HTR-8/SVneo (cell line): ENCODE measurements at regions not wholly inside any gene's neighbourhood (a gene's known extent, or its start where the extent isn't known, plus 50 kb on each side); places are given as distances from the start of the nearest gene placed in this dataset.

Source experiments
- DNase-seq: peaks from one replicate; pipeline ENCODE4 v3.0.0; 2011; ENCODE audit warnings: low spot score, mixed read lengths; ENCODE audit not compliant: insufficient read length
- FAIRE-seq: peaks from 2 replicates; lab custom pipeline; 2011; peaks lifted over from hg19 to GRCh38; lab: Jason Lieb, UNC

- DNase-seq (no peak), FAIRE-seq (no peak)
Observed at GRCh38 chr13:33606692-33607091, 211.3 kb upstream of the RFC3 start.

- FAIRE-seq (no peak), DNase-seq (no peak)
Observed at GRCh38 chr13:33610438-33611120, 207.4 kb upstream of the RFC3 start.

DNA sequence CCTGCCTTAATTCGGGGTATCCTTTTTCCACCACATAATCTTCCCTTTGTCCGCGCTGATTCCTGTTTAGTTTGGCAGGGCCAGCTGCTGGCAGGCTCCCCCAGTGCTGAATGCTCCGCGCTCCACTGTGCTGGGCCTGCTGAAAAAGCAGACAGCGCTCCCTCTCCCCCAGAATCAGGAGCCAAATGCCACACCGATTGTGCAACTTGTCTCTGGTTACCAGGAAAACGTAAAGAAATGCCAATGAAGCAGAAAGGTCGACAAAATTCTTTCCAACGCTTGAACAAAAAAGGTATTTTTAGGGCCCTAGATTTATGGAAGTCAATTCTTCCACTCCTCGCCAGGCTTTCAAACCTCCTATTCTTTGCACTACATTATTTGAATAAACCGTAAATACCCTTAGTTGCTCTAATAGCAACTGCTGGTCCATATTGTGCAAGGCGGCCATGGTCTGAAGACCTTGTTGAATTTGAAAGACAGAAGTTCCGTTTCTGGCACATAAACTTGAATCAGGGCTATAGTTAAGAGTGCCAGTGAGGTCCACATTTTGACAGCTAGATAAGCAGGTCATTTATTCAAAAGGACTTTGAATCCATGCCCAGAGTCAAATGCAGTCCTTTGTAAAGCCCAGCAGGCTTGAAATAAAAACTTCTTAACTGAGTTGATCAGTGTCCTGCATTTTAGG lies 206.7 kb upstream of the RFC3 start:
- FAIRE-seq (no peak), DNase-seq (no peak)

DNA sequence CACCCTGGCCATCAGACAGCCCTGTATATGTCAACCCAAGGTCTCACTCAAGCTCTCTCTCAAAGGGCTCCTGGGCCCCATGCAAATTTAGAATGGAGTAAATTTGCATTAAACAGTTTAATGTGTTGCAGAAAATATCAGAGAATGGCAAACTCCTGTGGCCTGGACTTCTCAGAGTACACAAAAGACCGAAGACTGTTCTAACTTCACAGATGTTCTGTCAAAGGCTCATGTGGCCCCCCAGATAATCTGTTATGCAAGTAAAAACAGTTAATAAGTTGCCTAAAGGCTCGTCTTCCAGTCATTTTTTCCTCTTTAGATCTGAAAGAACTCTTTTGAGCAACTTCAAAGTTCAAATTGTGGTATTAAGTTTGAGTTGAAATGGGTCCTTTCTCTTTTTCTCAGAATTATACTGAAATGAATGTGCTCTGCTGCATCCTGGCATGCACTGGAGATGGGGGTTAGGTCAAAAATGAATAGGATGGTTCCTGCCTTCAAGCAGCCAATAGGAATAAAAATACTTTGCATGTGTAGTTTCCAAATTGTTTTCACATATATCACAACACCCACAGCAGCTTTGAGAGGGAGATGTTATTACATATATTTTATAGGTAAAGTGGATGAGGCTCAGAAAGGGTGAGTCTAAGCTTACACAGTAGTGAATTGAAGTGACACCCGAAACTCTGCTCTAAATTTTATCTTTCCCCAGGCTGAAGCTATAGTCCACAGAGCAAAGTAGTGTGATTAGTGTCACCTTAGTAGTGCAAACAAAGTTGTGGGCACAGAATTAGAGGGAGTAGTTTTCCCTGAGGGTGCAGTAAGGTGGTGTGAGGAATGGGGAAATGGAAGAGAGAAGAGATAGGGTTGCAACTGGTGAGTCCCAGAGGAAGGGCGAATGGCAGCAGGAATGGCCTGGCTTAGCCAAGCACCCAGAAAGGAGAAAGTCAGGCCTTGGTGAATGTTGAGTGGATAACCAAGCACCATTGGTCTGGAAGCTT lies 205.0 kb upstream of the RFC3 start:
- no peak for FAIRE-seq
- DNase-seq: no peak

- FAIRE-seq (no peak), DNase-seq (no peak)
Observed at GRCh38 chr13:33615436-33615835, 202.5 kb upstream of the RFC3 start.

DNA sequence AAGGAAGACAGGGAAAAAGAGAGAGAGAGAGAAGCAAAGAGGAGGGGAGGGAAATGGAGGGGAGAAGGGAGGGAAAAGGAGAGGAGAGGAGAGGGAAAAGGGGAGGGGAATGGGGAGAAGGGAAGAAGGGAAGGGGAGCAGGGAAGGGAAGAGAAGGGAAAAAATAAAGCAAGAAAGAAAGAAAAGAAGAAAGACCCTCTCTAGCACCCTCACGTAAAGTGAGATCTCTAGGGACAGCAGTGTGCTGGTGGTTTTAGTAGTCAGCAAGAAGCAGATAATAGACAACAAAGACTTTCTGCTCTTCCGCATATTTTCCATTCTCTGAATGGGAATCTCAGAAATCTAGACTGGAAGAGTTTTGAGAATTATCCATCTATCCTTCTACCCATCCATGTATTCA lies 201.8 kb upstream of the RFC3 start:
- FAIRE-seq (no peak), DNase-seq (no peak)

GRCh38 chr13:33617055-33617454 lies 200.9 kb upstream of the RFC3 start:
- FAIRE-seq (no peak), DNase-seq (no peak)

DNA sequence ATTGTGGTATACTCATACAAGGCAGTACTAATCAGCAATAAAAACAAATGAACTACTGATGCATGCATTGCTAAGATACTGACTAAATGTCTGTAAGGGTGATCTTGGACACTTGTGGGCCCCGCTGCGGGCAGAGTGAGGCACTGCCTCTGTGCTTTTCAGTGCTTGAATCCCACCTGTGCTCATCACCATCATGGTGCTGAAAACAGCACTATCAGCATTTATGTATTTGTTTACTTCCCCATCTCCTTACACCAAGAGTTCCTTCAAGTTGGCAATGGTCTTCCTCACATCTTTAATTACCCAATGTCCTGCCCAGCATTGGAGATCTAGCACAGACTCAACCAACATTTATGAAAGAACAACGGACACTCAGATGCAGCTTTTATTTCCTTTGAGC lies 193.7 kb upstream of the RFC3 start:
- FAIRE-seq: no peak

GRCh38 chr13:33624740-33625139 lies 193.2 kb upstream of the RFC3 start:
- DNase-seq (no peak), FAIRE-seq (no peak)

More for the DNA sequence above, 193.7 kb upstream of the RFC3 start:
- DNase-seq: no peak

- no peak for DNase-seq
- no peak for FAIRE-seq
Observed at GRCh38 chr13:33626407-33626806, 191.5 kb upstream of the RFC3 start.

GRCh38 chr13:33628662-33629061 lies 189.3 kb upstream of the RFC3 start:
- FAIRE-seq (no peak), DNase-seq (no peak)

DNA sequence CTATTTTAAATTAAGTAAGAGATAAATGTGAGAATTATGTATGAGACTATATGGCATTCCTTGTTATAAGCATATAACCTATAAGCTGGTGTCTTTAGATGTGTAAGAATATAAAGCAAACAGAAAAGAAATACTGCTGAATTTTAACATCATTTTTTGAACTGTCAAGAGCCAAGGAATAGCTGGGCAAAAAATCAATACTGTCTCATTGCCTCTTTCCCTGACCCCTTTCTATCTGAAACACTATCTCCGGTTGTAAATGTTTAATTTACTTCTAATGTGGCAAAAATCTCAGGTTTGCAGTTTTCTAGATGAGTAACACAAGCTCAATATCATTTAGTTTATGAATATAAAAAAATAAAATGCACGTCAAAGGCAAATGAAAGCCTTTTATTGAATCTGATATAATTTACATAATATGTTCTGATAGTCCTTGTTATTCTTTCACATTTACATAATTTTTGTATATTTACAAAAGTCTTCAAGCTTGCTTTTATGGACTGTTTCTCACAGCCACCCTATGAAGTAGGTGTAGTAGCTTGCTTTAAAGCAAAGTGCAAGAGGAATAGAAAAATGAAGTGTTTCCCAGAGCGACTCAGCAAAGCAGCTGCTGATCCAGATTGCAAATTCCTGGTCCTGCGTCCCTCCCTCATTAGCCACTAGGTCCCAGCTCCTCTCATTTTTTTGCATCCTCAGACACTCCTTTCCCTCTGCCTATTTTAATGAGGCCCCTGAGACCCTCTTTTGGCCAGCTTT lies 188.2 kb upstream of the RFC3 start:
- DNase-seq: no peak

DNA sequence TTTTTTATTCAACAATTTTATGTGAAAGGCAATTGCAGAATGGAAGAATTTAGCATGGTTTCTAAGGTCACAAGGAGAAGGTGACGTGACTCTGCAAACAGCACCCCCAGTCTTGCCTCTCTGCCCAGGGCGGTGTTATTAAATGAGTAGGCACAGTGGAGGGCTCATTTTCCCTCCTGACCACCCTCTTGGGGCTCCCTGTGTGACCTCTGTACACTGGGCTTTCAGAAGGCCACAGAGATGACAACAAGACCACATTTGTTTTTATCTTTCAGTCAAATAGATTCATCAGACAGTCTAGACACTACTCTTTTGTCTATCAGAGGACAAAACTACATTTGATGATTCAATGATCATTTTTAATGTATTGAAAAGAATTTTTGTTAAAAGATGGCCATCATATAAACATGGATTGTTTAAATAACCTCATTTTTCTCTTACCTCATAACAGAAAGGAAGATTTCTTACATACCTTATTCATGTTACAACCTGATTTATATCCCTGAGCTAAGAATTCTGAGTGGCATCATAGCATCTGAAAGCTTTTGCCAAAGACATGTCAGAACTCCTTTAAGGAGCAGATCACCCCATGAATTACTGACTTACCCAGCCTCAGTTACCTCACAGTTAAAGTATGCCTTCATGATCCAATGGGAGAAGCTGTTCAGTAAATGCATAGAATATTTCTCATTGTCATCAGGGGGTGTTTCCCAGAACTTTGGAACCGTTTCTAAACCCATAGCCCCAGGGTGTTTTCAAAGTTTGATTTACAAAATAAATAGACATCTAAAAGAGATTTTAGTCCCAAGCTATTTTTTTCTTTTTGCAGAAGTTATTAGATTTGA lies 184.0 kb upstream of the RFC3 start:
- FAIRE-seq: no peak
- peak; percentile 62 for DNase-seq

More for the DNA sequence above, 188.2 kb upstream of the RFC3 start:
- FAIRE-seq: no peak

DNA sequence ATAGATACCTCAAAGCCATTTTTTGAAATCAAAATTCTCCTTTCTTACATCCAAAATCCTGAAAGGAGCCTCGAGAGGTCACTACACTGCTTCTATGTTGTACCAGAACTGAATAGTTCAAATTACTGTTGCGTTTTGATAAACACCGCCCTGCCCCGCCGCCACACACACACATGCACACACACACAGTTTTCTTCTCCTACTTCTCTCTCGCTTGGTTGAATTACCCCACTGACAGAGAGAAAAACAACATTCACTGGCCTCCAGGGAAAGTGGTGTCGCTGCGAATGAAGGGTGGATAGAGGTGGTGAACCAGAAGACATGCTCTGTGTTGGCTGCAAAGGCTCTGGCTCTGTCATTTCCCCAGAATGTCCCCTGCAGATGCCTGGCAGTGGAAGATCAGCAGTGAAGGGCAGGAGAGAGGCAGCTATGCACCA lies 183.4 kb upstream of the RFC3 start:
- no peak for DNase-seq

GRCh38 chr13:33636243-33636642 lies 181.7 kb upstream of the RFC3 start:
- no peak for FAIRE-seq

More for the DNA sequence above, 183.4 kb upstream of the RFC3 start:
- no peak for FAIRE-seq

DNA sequence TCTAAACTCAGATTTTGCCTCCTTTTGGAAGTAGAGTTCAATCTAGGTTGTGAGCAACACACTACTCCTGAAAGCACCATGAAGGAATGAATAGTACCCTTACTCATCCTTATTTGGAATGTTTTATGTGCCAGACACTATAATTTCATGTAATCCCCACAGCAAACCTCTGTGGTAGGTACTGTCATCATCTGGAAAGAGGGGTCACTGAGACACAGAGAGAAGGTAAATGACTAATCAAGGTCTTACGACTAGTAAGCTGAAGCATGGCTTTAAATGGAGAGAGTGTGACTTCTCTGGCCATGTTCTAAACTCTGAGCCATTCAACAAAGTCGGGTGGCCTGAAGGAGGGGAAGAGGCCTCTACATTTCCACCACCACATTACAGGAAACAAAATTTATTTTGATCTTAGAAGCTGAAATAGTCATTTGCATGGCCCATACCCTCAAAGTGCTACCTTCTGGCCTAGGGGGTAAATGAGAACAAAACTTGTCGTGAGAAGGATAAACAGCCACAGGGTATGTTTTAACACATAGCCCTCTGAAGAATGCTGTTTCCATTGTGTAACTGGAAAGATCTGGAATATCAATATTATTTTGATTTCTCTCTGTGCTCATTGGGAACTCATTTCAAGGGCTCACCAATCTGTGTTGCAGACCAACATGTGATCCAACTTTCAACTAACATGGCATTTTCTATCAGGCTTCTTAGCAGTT lies 180.8 kb upstream of the RFC3 start:
- DNase-seq: no peak
- FAIRE-seq: no peak

More at GRCh38 chr13:33636243-33636642, 181.7 kb upstream of the RFC3 start:
- no peak for DNase-seq

DNA sequence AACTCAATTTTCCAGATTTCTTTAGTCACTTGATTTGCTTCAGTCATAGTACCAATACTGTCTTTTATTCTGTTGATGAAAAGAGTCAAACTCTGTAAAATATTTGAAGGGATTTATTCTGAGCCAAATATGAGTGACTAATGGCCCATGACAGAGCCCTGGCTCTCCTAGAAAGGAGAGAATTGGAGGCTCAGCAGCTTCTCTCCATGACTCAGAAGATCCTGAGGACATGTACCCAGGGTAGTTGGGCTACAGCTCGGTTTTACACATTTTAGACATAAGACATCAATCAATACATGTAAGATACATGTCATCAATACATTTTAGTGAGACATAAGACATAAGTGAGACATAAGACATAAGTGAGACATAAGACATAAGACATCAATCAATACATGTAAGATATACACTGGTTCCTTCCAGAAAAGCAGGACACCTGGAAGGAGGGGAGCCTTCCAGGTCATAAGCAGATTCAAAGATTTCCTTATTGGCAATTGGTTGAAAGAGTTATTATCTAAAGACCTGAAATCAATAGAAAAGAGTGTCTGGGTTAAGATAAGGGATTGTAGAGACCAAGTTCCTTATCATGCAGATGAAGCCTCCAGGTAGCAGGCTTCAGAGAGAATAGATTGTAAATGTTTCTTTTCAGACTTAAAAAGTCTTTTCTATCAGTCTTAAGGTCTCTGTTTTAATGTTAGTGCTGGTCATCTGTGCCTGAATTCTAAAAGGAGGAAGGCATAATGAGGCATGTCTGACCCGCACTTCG lies 179.8 kb upstream of the RFC3 start:
- DNase-seq (no peak), FAIRE-seq (no peak)

- FAIRE-seq (no peak), DNase-seq (no peak)
Observed at GRCh38 chr13:33639158-33639557, 178.8 kb upstream of the RFC3 start.
